Thyroid gland (tissue), 4 donors: ENCODE measurements at regions not wholly inside any gene's neighbourhood (a gene's known extent, or its start where the extent isn't known, plus 50 kb on each side); places are given as distances from the start of the nearest gene placed in this dataset.

Experiments used
- DNase-seq, 2 donors: peaks; one replicate each; pipeline ENCODE4 v3.0.0-alpha.2; 2019
- H3K27ac ChIP-seq, 3 donors: fragments of 200-600 bp; sonication (generic); 1 replicate in 2 of 3; 2 replicates in 1 of 3; pipeline ENCODE4 v1.5.1; 2016 to 2019; ENCODE audit warnings: mild to moderate bottlenecking in 1 of 3, moderate library complexity in 1 of 3
- H3K27me3 ChIP-seq: fragments of 200-600 bp; sonication (generic); one replicate; pipeline ENCODE4 v1.5.1; 2019
- H3K36me3 ChIP-seq, 2 donors: fragments of 200-600 bp; sonication (generic); one replicate each; pipeline ENCODE4 v1.5.1; 2016 to 2019
- H3K4me1 ChIP-seq, 2 donors: fragments of 200-600 bp; sonication (generic); one replicate each; pipeline ENCODE4 v1.5.1; 2017 to 2019
- H3K4me3 ChIP-seq, 3 donors: fragments of 200-600 bp; sonication (generic); replicated peaks in 1 of 3; 1 replicate in 2 of 3; 2 replicates in 1 of 3; pipeline ENCODE4 v1.5.1; 2016; ENCODE audit warnings: mild to moderate bottlenecking in 1 of 3
- H3K9me3 ChIP-seq: fragments of 200-600 bp; sonication (generic); one replicate; pipeline ENCODE4 v1.5.1; 2017
- POLR2A ChIP-seq, 2 donors: fragments of 450-650 bp; IDR thresholded peaks; one replicate each; pipeline ENCODE4 v1.6.1; 2017; ENCODE audit warnings: antibody characterized with exemption in 2 of 2, mild to moderate bottlenecking in 2 of 2, moderate library complexity in 1 of 2
- WGBS, 2 donors: methylation state at CpG; one replicate each; pipeline ENCODE4 v1.1.5; 2017; 5-methylcytosine and 5-hydroxymethylcytosine counted together
- intact Hi-C: fragments of 100-400 bp; cut with DNase I; formaldehyde crosslinking; loops from one replicate; pipeline ENCODE4 v1.15.1; 2023
- TF ChIP-seq, protein P1 (sequence below), 6 experiments: fragments of 200-600 bp in 3 of 6; fragments of 450-650 bp in 3 of 6; sonication (generic) in 3 of 6; IDR thresholded peaks; one replicate each; pipeline ENCODE4 v1.5.1; 2016 to 2019; ENCODE audit warnings: antibody characterized with exemption in 6 of 6, mild to moderate bottlenecking in 2 of 6, inconsistent platforms in 1 of 6, moderate library complexity in 1 of 6

DNA sequence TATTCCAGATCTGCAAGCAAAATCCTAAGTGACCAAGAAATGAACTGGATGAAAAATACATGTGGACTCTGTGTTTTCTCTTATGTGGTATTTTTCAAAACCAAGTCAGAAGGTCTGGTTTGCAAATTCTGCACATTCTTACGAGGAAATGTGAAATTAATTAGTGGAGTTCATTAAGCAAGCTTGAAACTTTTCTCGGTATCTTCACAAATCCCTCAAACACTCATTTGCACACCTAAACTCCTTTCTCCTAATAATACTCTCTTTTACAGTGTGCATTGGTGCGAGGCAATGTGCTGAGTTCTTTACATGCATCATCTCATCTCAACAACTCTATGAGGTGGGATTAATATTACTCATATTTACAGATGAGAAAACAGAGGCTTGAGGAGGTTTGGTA lies 82.1 kb downstream of the MTERF1 start:
- Histone ChIP-seq H3K9me3 (no peaks in the 10 kb centered on the region), H3K4me1 (no peaks in the 10 kb centered on the region), H3K27ac (no peak overlapping the region), H3K36me3 (no peaks in the 10 kb centered on the region), H3K27me3 (no peaks in the 10 kb centered on the region), H3K4me3 (no peak overlapping the region)
- 83% methylated on average over 3 of the region's 3 CpGs for WGBS, 2 donors
- no peak for DNase-seq
- intact Hi-C loops: no loop called here
- TF ChIP-seq, protein P1, sequence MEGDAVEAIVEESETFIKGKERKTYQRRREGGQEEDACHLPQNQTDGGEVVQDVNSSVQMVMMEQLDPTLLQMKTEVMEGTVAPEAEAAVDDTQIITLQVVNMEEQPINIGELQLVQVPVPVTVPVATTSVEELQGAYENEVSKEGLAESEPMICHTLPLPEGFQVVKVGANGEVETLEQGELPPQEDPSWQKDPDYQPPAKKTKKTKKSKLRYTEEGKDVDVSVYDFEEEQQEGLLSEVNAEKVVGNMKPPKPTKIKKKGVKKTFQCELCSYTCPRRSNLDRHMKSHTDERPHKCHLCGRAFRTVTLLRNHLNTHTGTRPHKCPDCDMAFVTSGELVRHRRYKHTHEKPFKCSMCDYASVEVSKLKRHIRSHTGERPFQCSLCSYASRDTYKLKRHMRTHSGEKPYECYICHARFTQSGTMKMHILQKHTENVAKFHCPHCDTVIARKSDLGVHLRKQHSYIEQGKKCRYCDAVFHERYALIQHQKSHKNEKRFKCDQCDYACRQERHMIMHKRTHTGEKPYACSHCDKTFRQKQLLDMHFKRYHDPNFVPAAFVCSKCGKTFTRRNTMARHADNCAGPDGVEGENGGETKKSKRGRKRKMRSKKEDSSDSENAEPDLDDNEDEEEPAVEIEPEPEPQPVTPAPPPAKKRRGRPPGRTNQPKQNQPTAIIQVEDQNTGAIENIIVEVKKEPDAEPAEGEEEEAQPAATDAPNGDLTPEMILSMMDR (IDR thresholded peaks at IDR 0.05): no peak
- no peak for TF ChIP-seq POLR2A (IDR thresholded peaks at IDR 0.05)

DNA sequence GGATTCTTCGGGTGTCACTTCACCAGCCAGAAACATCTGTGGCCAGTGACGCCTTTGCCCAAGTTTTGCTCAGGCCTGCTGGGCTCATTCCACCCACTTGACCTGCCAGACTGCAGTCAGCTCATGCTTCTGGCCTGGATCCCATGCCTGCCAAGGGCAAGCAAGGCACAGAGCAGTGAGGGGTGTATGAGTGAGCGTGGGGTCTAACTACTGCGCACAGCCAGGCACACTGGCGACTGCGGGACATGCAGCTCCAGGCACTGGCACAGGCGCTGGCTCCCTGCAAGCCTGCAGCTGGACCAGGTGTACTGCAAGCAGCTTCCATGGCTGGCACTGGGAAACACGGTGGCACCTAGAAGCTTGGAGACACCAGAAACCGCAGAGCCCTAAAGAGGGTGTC lies 80.1 kb downstream of the MTERF1 start:
- intact Hi-C loops: no loop called here
- Histone ChIP-seq H3K27ac (no peak overlapping the region), H3K36me3 (no peaks in the 10 kb centered on the region), H3K4me1 (no peaks in the 10 kb centered on the region), H3K4me3 (no peak overlapping the region), H3K9me3 (no peaks in the 10 kb centered on the region), H3K27me3 (no peaks in the 10 kb centered on the region)
- no peak for DNase-seq
- 98 to 99% methylated on average over 9 of the region's 9 CpGs for WGBS, 2 donors
- TF ChIP-seq, protein P1 (IDR thresholded peaks at IDR 0.05): no peak
- no peak for TF ChIP-seq POLR2A (IDR thresholded peaks at IDR 0.05)

DNA sequence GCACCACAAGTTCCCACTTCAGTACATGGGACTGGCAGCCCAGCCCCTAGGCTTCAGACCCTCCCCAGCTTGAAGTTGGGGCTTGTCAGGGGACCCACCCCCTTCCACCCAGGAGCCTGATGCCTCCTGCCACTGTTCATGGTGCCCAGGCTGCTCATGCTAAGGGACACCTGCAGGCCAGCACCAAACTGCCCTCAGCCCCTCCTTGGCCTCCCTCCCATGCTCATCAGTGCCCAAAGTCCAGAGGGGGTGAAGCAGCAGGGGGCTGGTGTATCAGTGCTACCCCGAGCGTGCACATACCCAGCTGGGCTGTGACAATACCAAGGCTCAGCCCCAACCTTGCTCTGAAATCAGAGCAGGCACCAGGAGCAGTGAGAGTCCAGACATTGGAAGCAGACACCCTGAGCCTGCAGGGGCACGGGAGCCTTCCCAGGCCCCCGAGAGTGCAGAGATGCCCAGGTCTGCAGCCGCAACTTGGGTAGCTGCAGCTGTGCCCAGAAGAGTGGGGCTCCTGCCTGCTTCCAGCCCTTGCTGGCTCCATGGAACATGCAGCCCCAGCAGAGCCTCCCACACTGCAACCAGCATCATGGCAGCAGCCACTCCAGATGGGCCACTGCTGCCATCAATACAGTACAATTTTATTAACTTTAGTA lies 79.0 kb downstream of the MTERF1 start:
- DNase-seq: no peak
- TF ChIP-seq, protein P1 (IDR thresholded peaks at IDR 0.05): no peak
- no peak for TF ChIP-seq POLR2A (IDR thresholded peaks at IDR 0.05)
- H3K36me3 ChIP-seq: no peaks in the 10 kb centered on the region
- no peaks in the 10 kb centered on the region for H3K4me1 ChIP-seq
- H3K27me3 ChIP-seq: no peaks in the 10 kb centered on the region
- H3K4me3 ChIP-seq: no peak overlapping the region
- no peaks in the 10 kb centered on the region for H3K9me3 ChIP-seq
- intact Hi-C loops: no loop called here
- WGBS, 2 donors: 93% methylated on average over 3 of the region's 5 CpGs; no CpG with 5 or more reads in 1 of the 2 donors
- H3K27ac ChIP-seq: no peak overlapping the region

DNA sequence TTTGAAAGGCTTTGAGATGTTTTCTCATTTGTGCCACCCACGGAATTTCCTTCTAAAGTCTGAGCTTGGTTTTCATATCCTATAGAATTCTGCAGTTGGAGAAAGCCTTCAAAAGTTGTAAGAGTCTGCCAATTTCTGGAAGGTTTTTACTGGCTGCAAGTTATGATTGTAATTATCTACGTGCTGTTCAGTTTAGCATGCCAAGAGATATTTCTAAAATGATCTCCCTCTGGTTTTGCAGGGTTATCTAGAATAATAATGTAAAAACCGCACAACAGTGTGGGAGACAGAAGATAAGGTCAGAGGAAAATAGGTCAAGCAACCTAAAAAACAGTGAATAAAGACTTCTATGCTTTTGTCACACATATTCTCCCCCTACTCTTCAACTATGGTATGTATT lies 69.3 kb downstream of the MTERF1 start:
- no peaks in the 10 kb centered on the region for H3K27me3 ChIP-seq
- H3K4me1 ChIP-seq: no peaks in the 10 kb centered on the region
- no peak for DNase-seq
- intact Hi-C loops: no loop called here
- H3K27ac ChIP-seq: no peak overlapping the region
- no peaks in the 10 kb centered on the region for H3K9me3 ChIP-seq
- H3K36me3 ChIP-seq: no peaks in the 10 kb centered on the region
- no peak for TF ChIP-seq POLR2A (IDR thresholded peaks at IDR 0.05)
- TF ChIP-seq, protein P1 (IDR thresholded peaks at IDR 0.05): no peak
- WGBS, 2 donors: 69 to 74% methylated on average over 3 of the region's 3 CpGs
- H3K4me3 ChIP-seq: no peak overlapping the region

DNA sequence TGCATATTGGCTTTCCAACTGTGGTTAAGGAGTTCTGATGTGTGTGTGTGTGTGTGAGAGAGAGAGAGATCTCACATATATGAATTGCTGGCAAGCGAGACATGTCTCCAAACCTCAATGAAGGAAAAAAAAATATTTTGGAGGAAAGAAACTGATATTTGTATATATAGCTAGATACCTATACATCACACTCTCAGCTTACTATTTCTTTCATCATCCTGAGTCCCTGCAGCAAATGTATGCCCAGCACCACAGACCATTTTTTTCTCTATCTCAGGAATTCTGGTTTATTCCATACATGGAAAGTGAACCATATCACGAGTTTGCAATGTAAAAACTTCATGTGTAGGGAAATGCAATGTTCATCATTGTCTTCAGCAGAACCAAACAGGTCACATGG lies 68.9 kb downstream of the MTERF1 start:
- no peaks in the 10 kb centered on the region for H3K9me3 ChIP-seq
- no peaks in the 10 kb centered on the region for H3K4me1 ChIP-seq
- no peak for DNase-seq
- H3K4me3 ChIP-seq: no peak overlapping the region
- H3K27ac ChIP-seq: no peak overlapping the region
- TF ChIP-seq, protein P1 (IDR thresholded peaks at IDR 0.05): no peak
- no peak for TF ChIP-seq POLR2A (IDR thresholded peaks at IDR 0.05)
- 80 to 84% methylated on average over 2 of the region's 2 CpGs for WGBS, 2 donors
- intact Hi-C loops: no loop called here
- H3K36me3 ChIP-seq: no peaks in the 10 kb centered on the region
- no peaks in the 10 kb centered on the region for H3K27me3 ChIP-seq
